Brain microvascular endothelial cell (primary cell): ENCODE measurements at regions not wholly inside any gene's neighbourhood (a gene's known extent, or its start where the extent isn't known, plus 50 kb on each side); places are given as distances from the start of the nearest gene placed in this dataset.

Experiments used
- DNase-seq: peaks from one replicate; pipeline ENCODE4 v3.0.0-alpha.2; 2020
- H3K27ac ChIP-seq: fragments of 250-450 bp; sonication (Bioruptor Pico); 2 replicates; pipeline ENCODE4 v1.5.1; 2020; ENCODE audit warnings: mild to moderate bottlenecking, moderate library complexity
- H3K27me3 ChIP-seq: fragments of 250-450 bp; sonication (Bioruptor Pico); replicated peaks from 2 replicates; pipeline ENCODE4 v1.5.1; 2020; ENCODE audit warnings: mild to moderate bottlenecking
- H3K36me3 ChIP-seq: fragments of 250-450 bp; sonication (Bioruptor Pico); replicated peaks from 2 replicates; pipeline ENCODE4 v1.5.1; 2020; ENCODE audit warnings: mild to moderate bottlenecking
- H3K4me3 ChIP-seq: 2 replicates; pipeline ENCODE4 v1.5.1; 2011; ENCODE audit warnings: low read depth, mild to moderate bottlenecking, control low read depth, low read length, moderate library complexity
- CTCF ChIP-seq: IDR thresholded peaks from 2 replicates; pipeline ENCODE4 v1.5.1; 2011; ENCODE audit warnings: low read depth, mild to moderate bottlenecking, moderate library complexity, low read length, control low read depth, inconsistent platforms; ENCODE audit errors: missing control alignments
- in situ Hi-C: cut with HindIII; loops from 2 replicates; pipeline ENCODE4 v1.10.0; 2017; ENCODE audit warnings: low sequenced_read_pairs, low pct_ligation_motif_present

GRCh38 chr13:74575729-74576125 lies 441.5 kb upstream of the KLF12 start:
- no peak for TF ChIP-seq CTCF
- Histone ChIP-seq H3K4me3 (peak overlapping the region; percentile 58), H3K36me3 (no peaks in the 10 kb centered on the region), H3K27me3 (no peaks in the 10 kb centered on the region), H3K27ac (no peak overlapping the region)
- DNase-seq: peak; percentile 59
- in situ Hi-C loops: no loop called here

- H3K27me3 ChIP-seq: no peaks in the 10 kb centered on the region
- DNase-seq: no peak
- peak overlapping the region; percentile 58 for H3K4me3 ChIP-seq
- in situ Hi-C loops: no loop called here
- no peak overlapping the region for H3K27ac ChIP-seq
- H3K36me3 ChIP-seq: no peaks in the 10 kb centered on the region
- TF ChIP-seq CTCF: peak; percentile 21
These were observed 440.9 kb upstream of the KLF12 start for GRCh38 chr13:74574964-74575728.

GRCh38 chr13:74573654-74574053 lies 439.4 kb upstream of the KLF12 start:
- in situ Hi-C loops: no loop called here
- H3K36me3 ChIP-seq: no peaks in the 10 kb centered on the region
- TF ChIP-seq CTCF: peak; percentile 45
- H3K4me3 ChIP-seq: no peak overlapping the region
- DNase-seq: no peak
- H3K27me3 ChIP-seq: no peaks in the 10 kb centered on the region
- no peak overlapping the region for H3K27ac ChIP-seq

DNA sequence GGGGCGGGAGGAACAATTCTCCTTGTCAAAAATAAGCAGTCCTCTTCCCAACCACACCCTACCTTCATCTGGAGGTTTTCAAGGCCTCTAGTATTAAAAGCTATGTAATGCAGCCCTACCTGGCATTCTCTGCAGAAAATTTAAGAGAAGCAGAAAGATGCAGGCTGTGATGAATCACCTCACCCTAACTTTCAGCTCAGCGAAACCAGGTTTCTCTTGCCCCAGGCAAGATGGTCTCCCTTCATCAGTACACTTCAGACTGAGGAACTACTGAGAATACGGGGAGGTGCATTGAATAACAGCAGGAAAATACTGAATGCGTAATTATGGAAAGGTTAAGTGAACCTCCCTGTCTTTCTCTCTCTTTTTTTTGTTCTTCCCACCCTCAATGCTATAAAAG lies 437.6 kb upstream of the KLF12 start:
- Histone ChIP-seq H3K27me3 (no peaks in the 10 kb centered on the region), H3K27ac (no peak overlapping the region), H3K4me3 (no peak overlapping the region), H3K36me3 (no peaks in the 10 kb centered on the region)
- no peak for DNase-seq
- in situ Hi-C loops: no loop called here
- TF ChIP-seq CTCF: no peak

GRCh38 chr13:74570834-74571233 lies 436.6 kb upstream of the KLF12 start:
- TF ChIP-seq CTCF: no peak
- Histone ChIP-seq H3K36me3 (no peaks in the 10 kb centered on the region), H3K27ac (no peak overlapping the region), H3K27me3 (no peaks in the 10 kb centered on the region), H3K4me3 (no peak overlapping the region)
- in situ Hi-C loops: no loop called here
- peak; percentile 46 for DNase-seq

DNA sequence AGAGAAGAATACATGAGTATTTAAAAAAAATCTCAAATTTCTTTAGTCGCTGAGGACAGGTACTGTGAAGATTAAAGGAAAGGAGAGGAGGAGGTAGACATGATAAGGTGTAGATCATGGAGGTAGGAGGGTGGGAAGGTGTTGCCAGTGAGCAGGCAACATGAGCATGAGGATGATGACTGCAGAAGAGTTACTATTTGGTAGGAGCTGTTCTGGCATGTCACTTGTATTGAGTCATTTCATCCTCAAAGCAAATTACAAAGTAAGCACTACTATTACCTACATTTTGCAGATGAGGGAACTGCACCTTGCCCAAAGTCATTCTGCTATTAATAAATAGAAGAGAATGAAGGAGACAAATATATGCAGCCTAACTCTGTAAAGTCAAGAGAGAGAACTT lies 435.8 kb upstream of the KLF12 start:
- no peaks in the 10 kb centered on the region for H3K27me3 ChIP-seq
- in situ Hi-C loops: no loop called here

More for the DNA sequence above, 435.8 kb upstream of the KLF12 start:
- H3K27ac ChIP-seq: no peak overlapping the region
- H3K4me3 ChIP-seq: no peak overlapping the region
- no peak for TF ChIP-seq CTCF
- no peak for DNase-seq
- H3K36me3 ChIP-seq: no peaks in the 10 kb centered on the region
